H9 (cell line): ENCODE measurements at regions not wholly inside any gene's neighbourhood (a gene's known extent, or its start where the extent isn't known, plus 50 kb on each side); places are given as distances from the start of the nearest gene placed in this dataset.

ENCODE experiments used
- DNase-seq: peaks from one replicate; pipeline ENCODE4 v3.0.0-alpha.2; 2017
- H2AFZ ChIP-seq: one replicate; pipeline ENCODE4 v1.6.1; 2013; ENCODE audit warnings: mild to moderate bottlenecking, low read length, control low read depth, moderate library complexity
- H2AK5ac ChIP-seq: 2 replicates; pipeline ENCODE4 v1.6.1; 2013; ENCODE audit warnings: low read length, control low read depth, mixed read lengths; ENCODE audit not compliant: insufficient read length
- H2BK120ac ChIP-seq: one replicate; pipeline ENCODE4 v1.6.1; 2013; ENCODE audit warnings: low read depth, mild to moderate bottlenecking, low read length, control low read depth, inconsistent platforms; ENCODE audit not compliant: poor library complexity, severe bottlenecking
- H2BK12ac ChIP-seq: 2 replicates; pipeline ENCODE4 v1.6.1; 2013; ENCODE audit warnings: low read length, control low read depth, mixed read lengths, low read depth; ENCODE audit not compliant: insufficient read length
- H2BK15ac ChIP-seq: 2 replicates; pipeline ENCODE4 v1.6.1; 2013; ENCODE audit warnings: low read depth, low read length, control low read depth
- H2BK20ac ChIP-seq: one replicate; pipeline ENCODE4 v1.6.1; 2013; ENCODE audit warnings: low read depth, mild to moderate bottlenecking, low read length, control low read depth, inconsistent platforms; ENCODE audit not compliant: poor library complexity, severe bottlenecking
- H2BK5ac ChIP-seq: 2 replicates; pipeline ENCODE4 v1.6.1; 2013; ENCODE audit warnings: low read length, control low read depth, mixed read lengths; ENCODE audit not compliant: insufficient read length
- H3K14ac ChIP-seq: 2 replicates; pipeline ENCODE4 v1.6.1; 2013; ENCODE audit warnings: low read length, control low read depth; ENCODE audit not compliant: insufficient read depth
- H3K18ac ChIP-seq: 2 replicates; pipeline ENCODE4 v1.6.1; 2013; ENCODE audit warnings: low read depth, mild to moderate bottlenecking, mixed read lengths, low read length, control low read depth; ENCODE audit not compliant: insufficient read length
- H3K23ac ChIP-seq: 2 replicates; pipeline ENCODE4 v1.6.1; 2013; ENCODE audit warnings: low read length, control low read depth, mixed read lengths, low read depth; ENCODE audit not compliant: insufficient read length
- H3K23me2 ChIP-seq: 2 replicates; pipeline ENCODE4 v1.6.1; 2013; ENCODE audit warnings: low read depth, mild to moderate bottlenecking, mixed read lengths, low read length, control low read depth; ENCODE audit not compliant: insufficient read length, poor library complexity, severe bottlenecking
- H3K27ac ChIP-seq: 2 replicates; pipeline ENCODE4 v1.5.1; 2013; ENCODE audit warnings: low read length, control low read depth, mixed read lengths, low read depth; ENCODE audit not compliant: insufficient read length
- H3K27me3 ChIP-seq: 2 replicates; pipeline ENCODE4 v1.6.1; 2013; ENCODE audit warnings: low read length, control low read depth, inconsistent platforms; ENCODE audit not compliant: insufficient read depth
- H3K4ac ChIP-seq: 2 replicates; pipeline ENCODE4 v1.6.1; 2013; ENCODE audit warnings: low read depth, mild to moderate bottlenecking, control low read depth, inconsistent platforms, low read length, moderate library complexity
- H3K4me1 ChIP-seq: 2 replicates; pipeline ENCODE4 v1.6.1; 2013; ENCODE audit warnings: low read length, control low read depth, inconsistent platforms; ENCODE audit not compliant: insufficient read depth
- H3K4me2 ChIP-seq: 2 replicates; pipeline ENCODE4 v1.6.1; 2013; ENCODE audit warnings: low read length, control low read depth, mixed read lengths; ENCODE audit not compliant: insufficient read length, insufficient read depth
- H3K56ac ChIP-seq: 2 replicates; pipeline ENCODE4 v1.6.1; 2013; ENCODE audit warnings: low read depth, mild to moderate bottlenecking, mixed read lengths, low read length, control low read depth; ENCODE audit not compliant: insufficient read length
- H3K79me1 ChIP-seq: 2 replicates; pipeline ENCODE4 v1.6.1; 2013; ENCODE audit warnings: low read depth, mild to moderate bottlenecking, moderate library complexity, low read length, control low read depth, inconsistent platforms; ENCODE audit not compliant: insufficient read depth, poor library complexity, severe bottlenecking
- H3K79me2 ChIP-seq: 2 replicates; pipeline ENCODE4 v1.6.1; 2013; ENCODE audit warnings: low read length, control low read depth, inconsistent platforms; ENCODE audit not compliant: insufficient read depth
- H3K9ac ChIP-seq: 2 replicates; pipeline ENCODE4 v1.6.1; 2013; ENCODE audit warnings: low read length, control low read depth, mixed read lengths; ENCODE audit not compliant: insufficient read length; ENCODE audit errors: extremely low read depth
- H3K9me3 ChIP-seq: one replicate; pipeline ENCODE4 v1.6.1; 2013; ENCODE audit warnings: low read depth, low read length, inconsistent platforms; ENCODE audit not compliant: control insufficient read depth
- H3T11ph ChIP-seq: one replicate; pipeline ENCODE4 v1.6.1; 2013; ENCODE audit warnings: mild to moderate bottlenecking, low read length, control low read depth, inconsistent platforms
- H4K20me1 ChIP-seq: one replicate; pipeline ENCODE4 v1.6.1; 2013; ENCODE audit not compliant: control insufficient read depth, insufficient read length, insufficient read depth
- H4K5ac ChIP-seq: 2 replicates; pipeline ENCODE4 v1.6.1; 2013; ENCODE audit warnings: low read depth, mild to moderate bottlenecking, mixed read lengths, low read length, control low read depth; ENCODE audit not compliant: insufficient read length
- H4K8ac ChIP-seq: replicated peaks from 2 replicates; pipeline ENCODE4 v1.6.1; 2013; ENCODE audit warnings: low read length, control low read depth, mixed read lengths, low read depth; ENCODE audit not compliant: insufficient read length
- H4K91ac ChIP-seq: 2 replicates; pipeline ENCODE4 v1.6.1; 2013; ENCODE audit warnings: low read depth, mild to moderate bottlenecking, moderate library complexity, mixed read lengths, low read length, control low read depth; ENCODE audit not compliant: insufficient read length
- H3K27ac Mint-ChIP-seq, 3 experiments: 2 replicates in 2 of 3; 3 replicates in 1 of 3; pipeline ENCODE4 v1.8.0; 2020 to 2021; ENCODE audit warnings: mixed read lengths in 3 of 3, mild to moderate bottlenecking in 1 of 3, moderate library complexity in 1 of 3
- H3K27me3 Mint-ChIP-seq: 2 replicates; pipeline ENCODE4 v1.8.0; 2021; ENCODE audit warnings: low read depth, mild to moderate bottlenecking, moderate library complexity, mixed read lengths
- H3K36me3 Mint-ChIP-seq, 3 experiments: 2 replicates in 2 of 3; 3 replicates in 1 of 3; pipeline ENCODE4 v1.8.0; 2020 to 2021; ENCODE audit warnings: low read depth in 3 of 3, mixed read lengths in 3 of 3; ENCODE audit not compliant: insufficient read depth in 1 of 3
- H3K4me1 Mint-ChIP-seq, 2 experiments: 2 replicates each; pipeline ENCODE4 v1.8.0; 2020; ENCODE audit warnings: mixed read lengths in 2 of 2
- H3K4me3 Mint-ChIP-seq, 2 experiments: 2 replicates in 1 of 2; 3 replicates in 1 of 2; pipeline ENCODE4 v1.8.0; 2020 to 2021; ENCODE audit warnings: mild to moderate bottlenecking in 2 of 2, mixed read lengths in 2 of 2, moderate library complexity in 1 of 2
- H3K9me3 Mint-ChIP-seq, 2 experiments: 2 replicates in 1 of 2; 3 replicates in 1 of 2; pipeline ENCODE4 v1.8.0; 2020; ENCODE audit warnings: mild to moderate bottlenecking in 2 of 2, mixed read lengths in 2 of 2, moderate library complexity in 1 of 2
- CTCF ChIP-seq: fragments of 200-600 bp; sonication (generic); conservative IDR thresholded peaks from 3 replicates; pipeline ENCODE4 v1.8.0; 2021; ENCODE audit warnings: antibody characterized with exemption, mild to moderate bottlenecking
- WGBS: extraction: QIAGEN DNeasy Blood & Tissue Kit; methylation state at CpG from one replicate; pipeline ENCODE4 v1.1.7; 2013; ENCODE audit warnings: missing lambda C conversion rate, low lambda C conversion rate, mixed read lengths; ENCODE audit not compliant: insufficient read length; ENCODE audit errors: extremely low coverage; 5-methylcytosine and 5-hydroxymethylcytosine counted together

- Mint-ChIP-seq H3K27me3 (no peaks in the 10 kb centered on the region; the same call in none of the 2 replicates), H3K27ac (peak overlapping the region in 1 of 3 experiments; percentile 88; a peak in 1 of 7 replicates), H3K9me3 (no peaks in the 10 kb centered on the region), H3K4me3 (no peak overlapping the region), H3K4me1 (peaks cover 37 to 47% of the 10 kb centered on the region in 2 experiments), H3K36me3 (no peaks in the 10 kb centered on the region)
- no peak overlapping the region for H2BK15ac ChIP-seq
- no CpG with 5 or more reads among the region's 3 CpGs for WGBS
- no peaks in the 10 kb centered on the region for H3K79me1 ChIP-seq
- H3K9me3 ChIP-seq: no peaks in the 10 kb centered on the region
- no peaks in the 10 kb centered on the region for H3K23me2 ChIP-seq
- DNase-seq: no peak
- TF ChIP-seq CTCF: no peak
- no peak overlapping the region for H2BK120ac ChIP-seq
- H3K27ac ChIP-seq: no peak overlapping the region
- H4K5ac ChIP-seq: no peak overlapping the region
- H3K4me1 ChIP-seq: peaks cover 16% of the 10 kb centered on the region
- no peak overlapping the region for H4K8ac ChIP-seq
- no peaks in the 10 kb centered on the region for H4K20me1 ChIP-seq
- H3K4me2 ChIP-seq: no peak overlapping the region
- no peak overlapping the region for H2AK5ac ChIP-seq
- no peak overlapping the region for H3K14ac ChIP-seq
- no peak overlapping the region for H2AFZ ChIP-seq
- H3T11ph ChIP-seq: no peak overlapping the region
- H3K18ac ChIP-seq: no peak overlapping the region
- H3K27me3 ChIP-seq: no peaks in the 10 kb centered on the region
- no peak overlapping the region for H2BK20ac ChIP-seq
- H4K91ac ChIP-seq: no peak overlapping the region
- H3K23ac ChIP-seq: no peak overlapping the region
- H3K56ac ChIP-seq: no peak overlapping the region
- no peak overlapping the region for H2BK12ac ChIP-seq
- no peaks in the 10 kb centered on the region for H3K79me2 ChIP-seq
- H3K9ac ChIP-seq: no peak overlapping the region
- no peak overlapping the region for H3K4ac ChIP-seq
- no peak overlapping the region for H2BK5ac ChIP-seq
Measured at GRCh38 chr1:58399176-58399575, 147.3 kb downstream of the OMA1 start.
